ENCODE measurements at regions not wholly inside any gene's neighbourhood (a gene's known extent, or its start where the extent isn't known, plus 50 kb on each side); places are given as distances from the start of the nearest gene placed in this dataset.
A peak's percentile ranks its signal among the peaks of the same experiment; 100 is the strongest.

- Histone ChIP-seq H3K9me3 (ENCODE audit: control insufficient read depth, insufficient read depth, low read depth, low read length) (peaks cover 14% of the 10 kb centered on the region; the same call in 1 of the 2 replicates), H3K36me3 (ENCODE audit: control insufficient read depth, insufficient read depth, low read length) (no peaks in the 10 kb centered on the region), H3K27me3 (ENCODE audit: control insufficient read depth, insufficient read depth, low read length) (no peaks in the 10 kb centered on the region), H3K4me3 (ENCODE audit: low read depth in 2 of 2, low read length in 2 of 2) (no peak overlapping the region), H3K4me1 (ENCODE audit: control insufficient read depth, insufficient read depth, low read length) (no peaks in the 10 kb centered on the region), H3K27ac (ENCODE audit: low read length) (no peak overlapping the region)
- no peak for ATAC-seq
- DNase-seq (ENCODE audit: low read depth, low spot score) = no peak
- no TSS peak for BruUV-seq (replicated peaks)
- in situ Hi-C loops (cut with HindIII; ENCODE audit: low pct_unique_long_range_greater_than_20kb, low sequenced_read_pairs) = no loop called here
- TF ChIP-seq SIN3A (IDR thresholded peaks at IDR 0.05; ENCODE audit: borderline replicate concordance, insufficient read depth, low read depth, low read length) = no peak
- TF ChIP-seq POLR2AphosphoS5 (IDR thresholded peaks at IDR 0.05; ENCODE audit: low read depth, low read length) = no peak
- TF ChIP-seq REST (IDR thresholded peaks at IDR 0.05; ENCODE audit: insufficient read depth in 1 of 2, low read depth in 2 of 2, low read length in 1 of 2) = no peak
- TF ChIP-seq TCF7L2 (IDR thresholded peaks at IDR 0.05; ENCODE audit: low read depth, low read length) = no peak
- no peak for TF ChIP-seq CTCF (IDR thresholded peaks at IDR 0.05)
- intact Hi-C loops (cut with micrococcal nuclease; ENCODE audit: unreplicated experiment) = no loop called here
- CTCF ChIA-PET = no interaction called here
- POLR2A ChIA-PET = no interaction called here
Observed at GRCh38 chr2:180394305-180394704, 387.2 kb upstream of the CWC22 start.

GRCh38 chr2:180385601-180386201 is 378.6 kb upstream of the CWC22 start:
- BruUV-seq (replicated peaks) = no TSS peak
- Histone ChIP-seq H3K4me3 (ENCODE audit: low read depth in 2 of 2, low read length in 2 of 2) (no peak overlapping the region), H3K27ac (ENCODE audit: low read length) (no peak overlapping the region), H3K9me3 (ENCODE audit: control insufficient read depth, insufficient read depth, low read depth, low read length) (peaks cover 5% of the 10 kb centered on the region; the same call in 1 of the 2 replicates), H3K36me3 (ENCODE audit: control insufficient read depth, insufficient read depth, low read length) (no peaks in the 10 kb centered on the region), H3K27me3 (ENCODE audit: control insufficient read depth, insufficient read depth, low read length) (no peaks in the 10 kb centered on the region), H3K4me1 (ENCODE audit: control insufficient read depth, insufficient read depth, low read length) (no peaks in the 10 kb centered on the region)
- in situ Hi-C loops (cut with HindIII; ENCODE audit: low pct_unique_long_range_greater_than_20kb, low sequenced_read_pairs) (no loop called here), intact Hi-C loops (cut with micrococcal nuclease; ENCODE audit: unreplicated experiment) (no loop called here)
- POLR2A ChIA-PET = no interaction called here
- DNase-seq (ENCODE audit: low read depth, low spot score) (peak; percentile 18), ATAC-seq (no peak)
- CTCF ChIA-PET = no interaction called here
- TF ChIP-seq REST (IDR thresholded peaks at IDR 0.05; ENCODE audit: insufficient read depth in 1 of 2, low read depth in 2 of 2, low read length in 1 of 2) = no peak
- no peak for TF ChIP-seq TCF7L2 (IDR thresholded peaks at IDR 0.05; ENCODE audit: low read depth, low read length)
- no peak for TF ChIP-seq SIN3A (IDR thresholded peaks at IDR 0.05; ENCODE audit: borderline replicate concordance, insufficient read depth, low read depth, low read length)
- no peak for TF ChIP-seq POLR2AphosphoS5 (IDR thresholded peaks at IDR 0.05; ENCODE audit: low read depth, low read length)
- no peak for TF ChIP-seq CTCF (IDR thresholded peaks at IDR 0.05)
